HFFc6 (cell line): ENCODE measurements at regions not wholly inside any gene's neighbourhood (a gene's known extent, or its start where the extent isn't known, plus 50 kb on each side); places are given as distances from the start of the nearest gene placed in this dataset.

Experiments used
- DNase-seq: peaks from one replicate; pipeline ENCODE4 v3.0.0-alpha.2; 2018
- H3K27ac Mint-ChIP-seq: 2 replicates; pipeline ENCODE4 v1.8.0; 2020; ENCODE audit warnings: mild to moderate bottlenecking, mixed read lengths
- H3K27me3 Mint-ChIP-seq: 2 replicates; pipeline ENCODE4 v1.8.0; 2021; ENCODE audit warnings: mild to moderate bottlenecking, moderate library complexity, mixed read lengths; ENCODE audit not compliant: insufficient read depth
- H3K36me3 Mint-ChIP-seq: 2 replicates; pipeline ENCODE4 v1.8.0; 2021; ENCODE audit warnings: low read depth, mixed read lengths
- H3K4me1 Mint-ChIP-seq: 2 replicates; pipeline ENCODE4 v1.8.0; 2020; ENCODE audit warnings: low read depth, mixed read lengths
- H3K4me3 Mint-ChIP-seq: 2 replicates; pipeline ENCODE4 v1.8.0; 2020; ENCODE audit warnings: mild to moderate bottlenecking, moderate library complexity, mixed read lengths
- H3K9me3 Mint-ChIP-seq: 2 replicates; pipeline ENCODE4 v1.8.0; 2020; ENCODE audit warnings: mild to moderate bottlenecking, mixed read lengths
- CTCF ChIP-seq: fragments of 200-600 bp; sonication (generic); IDR thresholded peaks from 2 replicates; pipeline ENCODE4 v1.5.0; 2021; ENCODE audit warnings: antibody characterized with exemption, mild to moderate bottlenecking

- no peak overlapping the region for H3K27ac Mint-ChIP-seq
- DNase-seq = no peak
- no peaks in the 10 kb centered on the region for H3K36me3 Mint-ChIP-seq
- no peaks in the 10 kb centered on the region for H3K27me3 Mint-ChIP-seq
- H3K4me3 Mint-ChIP-seq = no peak overlapping the region
- no peaks in the 10 kb centered on the region for H3K4me1 Mint-ChIP-seq
- H3K9me3 Mint-ChIP-seq = no peaks in the 10 kb centered on the region
- TF ChIP-seq CTCF = no peak
These were observed 123.7 kb upstream of the USP15 start for GRCh38 chr12:62136496-62136895.

- Mint-ChIP-seq H3K9me3 (no peaks in the 10 kb centered on the region), H3K4me1 (no peaks in the 10 kb centered on the region), H3K4me3 (no peak overlapping the region), H3K27ac (no peak overlapping the region), H3K36me3 (no peaks in the 10 kb centered on the region), H3K27me3 (no peaks in the 10 kb centered on the region; the same call in 1 of the 2 replicates)
- DNase-seq = no peak
- no peak for TF ChIP-seq CTCF
These were observed 121.7 kb upstream of the USP15 start for GRCh38 chr12:62138527-62138926.

GRCh38 chr12:62146318-62146717, 113.9 kb upstream of the USP15 start:
- Mint-ChIP-seq H3K27ac (no peak overlapping the region), H3K4me1 (no peaks in the 10 kb centered on the region), H3K9me3 (no peaks in the 10 kb centered on the region; the same call in 1 of the 2 replicates), H3K4me3 (no peak overlapping the region), H3K36me3 (no peaks in the 10 kb centered on the region), H3K27me3 (no peaks in the 10 kb centered on the region; the same call in 1 of the 2 replicates)
- no peak for DNase-seq
- TF ChIP-seq CTCF = no peak

- no peak overlapping the region for H3K27ac Mint-ChIP-seq
- no peaks in the 10 kb centered on the region for H3K4me1 Mint-ChIP-seq
- H3K4me3 Mint-ChIP-seq = no peak overlapping the region
- H3K27me3 Mint-ChIP-seq = no peaks in the 10 kb centered on the region
- DNase-seq = no peak
- H3K36me3 Mint-ChIP-seq = no peaks in the 10 kb centered on the region
- H3K9me3 Mint-ChIP-seq = no peaks in the 10 kb centered on the region; the same call in 1 of the 2 replicates
- TF ChIP-seq CTCF = no peak
These were observed 102.2 kb upstream of the USP15 start for GRCh38 chr12:62158013-62158412.

- no peaks in the 10 kb centered on the region for H3K4me1 Mint-ChIP-seq
- no peaks in the 10 kb centered on the region for H3K36me3 Mint-ChIP-seq
- no peak for TF ChIP-seq CTCF
- no peaks in the 10 kb centered on the region for H3K27me3 Mint-ChIP-seq
- H3K9me3 Mint-ChIP-seq = no peaks in the 10 kb centered on the region; the same call in 1 of the 2 replicates
- H3K4me3 Mint-ChIP-seq = no peak overlapping the region
- H3K27ac Mint-ChIP-seq = no peak overlapping the region
- no peak for DNase-seq
These were observed 101.5 kb upstream of the USP15 start for GRCh38 chr12:62158461-62159360.
